Hepatocyte (in vitro differentiated cells): ENCODE measurements at regions not wholly inside any gene's neighbourhood (a gene's known extent, or its start where the extent isn't known, plus 50 kb on each side); places are given as distances from the start of the nearest gene placed in this dataset.
"Not testable (repeated sequence)": the region's sequence is repeated elsewhere in the genome, so short reads cannot be mapped to it uniquely, and the experiment has no call there.

ENCODE experiments used
- CTCF ChIP-seq: fragments of 200-600 bp; sonication (generic); IDR thresholded peaks from 2 replicates; pipeline ENCODE4 v1.5.1; 2016; ENCODE audit warnings: antibody characterized with exemption, mild to moderate bottlenecking; ENCODE audit not compliant: poor library complexity
- EZH2phosphoT487 ChIP-seq: fragments of 200-600 bp; sonication (generic); IDR thresholded peaks from one replicate; pipeline ENCODE4 v1.6.1; 2018; ENCODE audit warnings: antibody characterized with exemption, mild to moderate bottlenecking, low read depth, moderate library complexity; ENCODE audit not compliant: unreplicated experiment, severe bottlenecking

DNA sequence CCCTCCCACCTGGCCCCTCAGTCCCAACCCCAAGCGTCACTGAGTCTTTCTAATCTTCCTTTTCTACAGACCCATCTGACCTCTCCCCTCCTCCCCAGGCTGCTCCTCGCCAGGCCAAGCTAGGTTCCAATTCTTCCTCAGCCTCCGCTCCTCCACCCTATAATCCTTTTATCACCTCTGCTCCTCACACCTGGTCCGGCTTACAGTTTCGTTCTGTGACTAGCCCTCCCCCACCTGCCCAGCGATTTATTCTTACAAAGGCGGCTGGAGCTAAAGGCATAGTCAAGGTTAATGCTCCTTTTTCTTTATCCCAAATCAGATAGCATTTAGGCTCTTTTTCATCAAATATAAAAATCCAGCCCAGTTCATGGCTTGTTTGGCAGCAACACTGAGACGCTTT is 214.5 kb upstream of the ANXA10 start:
- TF ChIP-seq CTCF, EZH2phosphoT487: not testable (repeated sequence)
